Upper lobe of right lung (tissue), 1 donor: ENCODE measurements at regions not wholly inside any gene's neighbourhood (a gene's known extent, or its start where the extent isn't known, plus 50 kb on each side); places are given as distances from the start of the nearest gene placed in this dataset.
A peak's percentile ranks its signal among the peaks of the same experiment; 100 is the strongest.

Experiments
- ATAC-seq: fragments of 200-7000 bp; cut with Tn5 transposase; one replicate; pipeline ENCODE4 v1.9.1; 2020; ENCODE audit warnings: mild to moderate bottlenecking, moderate library complexity
- DNase-seq: peaks from one replicate; pipeline ENCODE4 v3.0.0-alpha.2; 2020
- H3K27ac ChIP-seq: fragments of 200-600 bp; one replicate; pipeline ENCODE4 v1.8.0; 2022
- H3K27me3 ChIP-seq: fragments of 200-600 bp; one replicate; pipeline ENCODE4 v1.8.0; 2022; ENCODE audit warnings: mild to moderate bottlenecking
- H3K36me3 ChIP-seq: fragments of 200-600 bp; one replicate; pipeline ENCODE4 v1.8.0; 2022
- H3K4me1 ChIP-seq: fragments of 200-600 bp; one replicate; pipeline ENCODE4 v1.8.0; 2022
- H3K4me3 ChIP-seq: fragments of 200-600 bp; one replicate; pipeline ENCODE4 v1.8.0; 2022; ENCODE audit warnings: mild to moderate bottlenecking
- H3K9me3 ChIP-seq: fragments of 200-600 bp; one replicate; pipeline ENCODE4 v1.8.0; 2022
- CTCF ChIP-seq: fragments of 200-600 bp; IDR thresholded peaks from one replicate; pipeline ENCODE4 v1.8.0; 2022; ENCODE audit warnings: antibody characterized with exemption
- intact Hi-C: fragments of 100-400 bp; cut with DNase I; formaldehyde crosslinking; loops from one replicate; pipeline ENCODE4 v1.11.0; 2022
- donor health status: DM: no; HTN: yes; CAD: no; lungs with severe emphysema.

GRCh38 chr5:39794513-39795210, 369.9 kb upstream of the DAB2 start:
- no peak for TF ChIP-seq CTCF
- no peak for DNase-seq

GRCh38 chr5:39785410-39785809, 360.6 kb upstream of the DAB2 start:
- Histone ChIP-seq H3K4me1 (no peaks in the 10 kb centered on the region), H3K27ac (no peak overlapping the region), H3K27me3 (no peaks in the 10 kb centered on the region), H3K4me3 (no peak overlapping the region), H3K36me3 (no peaks in the 10 kb centered on the region), H3K9me3 (no peaks in the 10 kb centered on the region)
- intact Hi-C loops = no loop called here
- no peak for ATAC-seq
- no peak for TF ChIP-seq CTCF
- no peak for DNase-seq

More at GRCh38 chr5:39794513-39795210, 369.9 kb upstream of the DAB2 start:
- intact Hi-C loops = no loop called here
- Histone ChIP-seq H3K4me1 (no peaks in the 10 kb centered on the region), H3K9me3 (no peaks in the 10 kb centered on the region), H3K36me3 (no peaks in the 10 kb centered on the region), H3K27ac (peak overlapping the region; percentile 32), H3K4me3 (no peak overlapping the region), H3K27me3 (no peaks in the 10 kb centered on the region)
- ATAC-seq = no peak

- intact Hi-C loops = no loop called here
- Histone ChIP-seq H3K27ac (no peak overlapping the region), H3K4me3 (no peak overlapping the region), H3K36me3 (no peaks in the 10 kb centered on the region), H3K27me3 (no peaks in the 10 kb centered on the region), H3K9me3 (no peaks in the 10 kb centered on the region), H3K4me1 (no peaks in the 10 kb centered on the region)
- ATAC-seq (no peak), DNase-seq (no peak)
- TF ChIP-seq CTCF = no peak
Observed at GRCh38 chr5:39783756-39784421, 359.1 kb upstream of the DAB2 start.

- no peaks in the 10 kb centered on the region for H3K4me1 ChIP-seq
- H3K9me3 ChIP-seq = no peaks in the 10 kb centered on the region
- H3K27ac ChIP-seq = no peak overlapping the region
- DNase-seq (no peak), ATAC-seq (no peak)
- intact Hi-C loops = no loop called here
- TF ChIP-seq CTCF = no peak
- H3K4me3 ChIP-seq = no peak overlapping the region
- H3K27me3 ChIP-seq = no peaks in the 10 kb centered on the region
- no peaks in the 10 kb centered on the region for H3K36me3 ChIP-seq
Observed at GRCh38 chr5:39780347-39780746, 355.6 kb upstream of the DAB2 start.

- intact Hi-C loops = no loop called here
- no peak overlapping the region for H3K27ac ChIP-seq
- ATAC-seq (no peak), DNase-seq (no peak)
- no peaks in the 10 kb centered on the region for H3K27me3 ChIP-seq
- no peak overlapping the region for H3K4me3 ChIP-seq
- H3K4me1 ChIP-seq = no peaks in the 10 kb centered on the region
- no peak for TF ChIP-seq CTCF
- H3K36me3 ChIP-seq = no peaks in the 10 kb centered on the region
- no peaks in the 10 kb centered on the region for H3K9me3 ChIP-seq
Observed at GRCh38 chr5:39779831-39780230, 355.1 kb upstream of the DAB2 start.
